IMR-90 (cell line): ENCODE measurements at regions not wholly inside any gene's neighbourhood (a gene's known extent, or its start where the extent isn't known, plus 50 kb on each side); places are given as distances from the start of the nearest gene placed in this dataset.

Experiments used
- ATAC-seq: fragments of 200-7000 bp; cut with Tn5 transposase; 2 replicates; pipeline ENCODE4 v1.9.1; 2020; ENCODE audit warnings: low read depth, mild to moderate bottlenecking, moderate library complexity
- BruUV-seq: library from RNA; stranded (reverse); fragments of 400-500 nt; replicated peaks from 2 replicates; lab custom pipeline; 2021; lab: Mats Ljungman, UMichigan
- CTCF ChIA-PET: fragments of 300-600 bp; formaldehyde crosslinking; extraction: SDS; loops from one replicate; lab custom pipeline; 2021; ENCODE audit warnings: antibody characterized with exemption; lab: Yijun Ruan, JAX
- POLR2A ChIA-PET: fragments of 300-600 bp; sonication (Branson Sonifier 250); formaldehyde crosslinking; loops from one replicate; lab custom pipeline; 2022; ENCODE audit warnings: antibody characterized with exemption; ENCODE audit not compliant: unreplicated experiment; lab: Charles Lee
- DNase-seq: peaks from one replicate; pipeline ENCODE4 v3.0.0; 2013
- H2AFZ ChIP-seq: replicated peaks from 2 replicates; pipeline ENCODE3; 2013; ENCODE audit warnings: low read length, mild to moderate bottlenecking; ENCODE audit not compliant: poor library complexity
- H2AK5ac ChIP-seq: 2 replicates; pipeline ENCODE4 v1.6.1; 2013; ENCODE audit warnings: low read depth, low read length, inconsistent platforms
- H2AK9ac ChIP-seq: replicated peaks from 2 replicates; pipeline ENCODE3; 2013; ENCODE audit warnings: mild to moderate bottlenecking, low read depth, low read length, moderate library complexity; ENCODE audit not compliant: poor library complexity
- H2BK120ac ChIP-seq: 2 replicates; pipeline ENCODE4 v1.6.1; 2013; ENCODE audit warnings: low read depth, low read length, inconsistent platforms
- H2BK15ac ChIP-seq: 3 replicates; pipeline ENCODE4 v1.6.1; 2013; ENCODE audit warnings: low read depth, low read length, inconsistent platforms
- H2BK20ac ChIP-seq: 2 replicates; pipeline ENCODE4 v1.6.1; 2013; ENCODE audit warnings: low read depth, mild to moderate bottlenecking, inconsistent platforms, low read length, moderate library complexity
- H2BK5ac ChIP-seq: 2 replicates; pipeline ENCODE4 v1.6.1; 2013; ENCODE audit warnings: mild to moderate bottlenecking, low read depth, low read length, inconsistent platforms; ENCODE audit not compliant: poor library complexity, severe bottlenecking
- H3K14ac ChIP-seq: replicated peaks from 2 replicates; pipeline ENCODE4 v1.6.1; 2013; ENCODE audit warnings: low read depth, low read length, inconsistent platforms
- H3K18ac ChIP-seq: 2 replicates; pipeline ENCODE4 v1.6.1; 2013; ENCODE audit warnings: low read depth, low read length, control low read depth
- H3K23ac ChIP-seq: 2 replicates; pipeline ENCODE4 v1.6.1; 2013; ENCODE audit warnings: low read depth, low read length, inconsistent platforms
- H3K27ac ChIP-seq: 2 replicates; pipeline ENCODE4 v1.5.1; 2013; ENCODE audit warnings: mild to moderate bottlenecking, control low read depth, low read length; ENCODE audit not compliant: insufficient read depth
- H3K27me3 ChIP-seq: 2 replicates; pipeline ENCODE4 v1.6.1; 2013; ENCODE audit warnings: low read length; ENCODE audit not compliant: control insufficient read depth, insufficient read depth
- H3K36me3 ChIP-seq: 2 replicates; pipeline ENCODE4 v1.6.1; 2013; ENCODE audit warnings: low read length, mixed read lengths; ENCODE audit not compliant: control insufficient read depth, insufficient read depth
- H3K4ac ChIP-seq: 2 replicates; pipeline ENCODE4 v1.6.1; 2013; ENCODE audit warnings: low read depth, low read length, inconsistent platforms
- H3K4me1 ChIP-seq: 2 replicates; pipeline ENCODE4 v1.6.1; 2013; ENCODE audit warnings: low read length, mixed read lengths; ENCODE audit not compliant: control insufficient read depth, insufficient read depth
- H3K4me2 ChIP-seq: 2 replicates; pipeline ENCODE4 v1.6.1; 2013; ENCODE audit warnings: low read depth, mild to moderate bottlenecking, control low read depth, low read length, moderate library complexity
- H3K4me3 ChIP-seq: 2 replicates; pipeline ENCODE4 v1.5.1; 2013; ENCODE audit warnings: low read depth, mild to moderate bottlenecking, control low read depth, low read length, moderate library complexity; ENCODE audit not compliant: insufficient read depth
- H3K56ac ChIP-seq: 2 replicates; pipeline ENCODE4 v1.6.1; 2013; ENCODE audit warnings: low read length, inconsistent platforms; ENCODE audit not compliant: insufficient read depth; ENCODE audit errors: extremely low read depth
- H3K79me1 ChIP-seq, 2 experiments: 2 replicates each; pipeline ENCODE4 v1.6.1; 2013; ENCODE audit warnings: low read length in 2 of 2, inconsistent platforms in 1 of 2, low read depth in 1 of 2
- H3K9ac ChIP-seq: 2 replicates; pipeline ENCODE4 v1.6.1; 2013; ENCODE audit warnings: low read depth, low read length, control low read depth
- H3K9me1 ChIP-seq: 2 replicates; pipeline ENCODE4 v1.6.1; 2013; ENCODE audit warnings: low read length, inconsistent platforms; ENCODE audit not compliant: insufficient read depth
- H3K9me3 ChIP-seq: 2 replicates; pipeline ENCODE4 v1.6.1; 2013; ENCODE audit warnings: low read length; ENCODE audit not compliant: control insufficient read depth, insufficient read depth
- H4K20me1 ChIP-seq: 2 replicates; pipeline ENCODE4 v1.6.1; 2013; ENCODE audit warnings: low read length, inconsistent platforms; ENCODE audit not compliant: insufficient read depth
- H4K5ac ChIP-seq: 2 replicates; pipeline ENCODE4 v1.6.1; 2013; ENCODE audit warnings: mild to moderate bottlenecking, low read depth, low read length, control low read depth
- H4K8ac ChIP-seq, 2 experiments: 2 replicates each; pipeline ENCODE4 v1.6.1; 2013; ENCODE audit warnings: low read depth in 2 of 2, low read length in 2 of 2, control low read depth in 1 of 2, inconsistent platforms in 1 of 2
- H4K91ac ChIP-seq: 2 replicates; pipeline ENCODE4 v1.6.1; 2013; ENCODE audit warnings: low read depth, low read length, inconsistent platforms; ENCODE audit not compliant: insufficient read depth
- CEBPB ChIP-seq: IDR thresholded peaks from 2 replicates; pipeline ENCODE4 v1.6.1; 2012; ENCODE audit warnings: low read depth, low read length, improper control_type of control experiment
- NFE2L2 ChIP-seq: fragments of 150-350 bp; IDR thresholded peaks from 2 replicates; pipeline ENCODE4 v1.6.1; 2016; ENCODE audit warnings: low read depth, mild to moderate bottlenecking, low read length
- WGBS, 2 experiments: methylation state at CpG; one replicate each; pipeline versions ENCODE4 v1.1.5 to v1.1.7; 2013; ENCODE audit warnings: missing lambda C conversion rate in 2 of 2; ENCODE audit not compliant: insufficient read length in 1 of 2; ENCODE audit errors: extremely low coverage in 2 of 2; 5-methylcytosine and 5-hydroxymethylcytosine counted together
- dilution Hi-C: fragments of 300-500 bp; cut with HindIII; formaldehyde crosslinking; loops from one replicate; pipeline ENCODE4 v1.14.3; 2018; ENCODE audit warnings: low sequenced_read_pairs; ENCODE audit not compliant: unreplicated experiment
- in situ Hi-C: fragments of 300-500 bp; cut with MboI; formaldehyde crosslinking; loops from 3 replicates; pipeline ENCODE4 v1.14.3; 2019; ENCODE audit warnings: low sequenced_read_pairs, inconsistent platforms, mixed read lengths
- intact Hi-C: fragments of 100-400 bp; cut with micrococcal nuclease; formaldehyde crosslinking; loops from 2 replicates; pipeline ENCODE4 v1.10.0; 2022

- H3K9me3 ChIP-seq, result peaks cover 20% of the 10 kb centered on the region
- no peaks in the 10 kb centered on the region for H4K20me1 ChIP-seq
- H2AK9ac ChIP-seq, result no peak overlapping the region
- no peaks in the 10 kb centered on the region; the same call in 1 of the 2 replicates for H3K27me3 ChIP-seq
- no peak overlapping the region for H2BK15ac ChIP-seq
- H3K27ac ChIP-seq, result no peak overlapping the region
- peak; percentile 57; the same call in 1 of the 2 replicates for TF ChIP-seq CEBPB
- TF ChIP-seq NFE2L2, result no peak
- H3K14ac ChIP-seq, result no peak overlapping the region
- no peak overlapping the region for H4K8ac ChIP-seq
- no peak overlapping the region for H4K5ac ChIP-seq
- no peak overlapping the region for H2AFZ ChIP-seq
- no peak overlapping the region for H3K4me3 ChIP-seq
- H3K23ac ChIP-seq, result no peak overlapping the region
- H2BK5ac ChIP-seq, result no peak overlapping the region
- no peak overlapping the region for H3K56ac ChIP-seq
- no peaks in the 10 kb centered on the region for H3K36me3 ChIP-seq
- H4K91ac ChIP-seq, result no peak overlapping the region
- BruUV-seq, result no TSS peak
- dilution Hi-C loops (no loop called here), in situ Hi-C loops (no loop called here), intact Hi-C loops (no loop called here)
- no peak overlapping the region for H2BK120ac ChIP-seq
- no peak for ATAC-seq
- no peaks in the 10 kb centered on the region for H3K9me1 ChIP-seq
- H3K9ac ChIP-seq, result no peak overlapping the region
- CTCF ChIA-PET, result no interaction called here
- no peak for DNase-seq
- no peak overlapping the region for H3K4me2 ChIP-seq
- H2AK5ac ChIP-seq, result no peak overlapping the region
- H2BK20ac ChIP-seq, result no peak overlapping the region
- H3K79me1 ChIP-seq, result no peaks in the 10 kb centered on the region
- POLR2A ChIA-PET, result no interaction called here
- no peak overlapping the region for H3K4ac ChIP-seq
- no peaks in the 10 kb centered on the region; the same call in 1 of the 2 replicates for H3K4me1 ChIP-seq
- no CpG with 5 or more reads among the region's 5 CpGs for WGBS, 2 experiments
- H3K18ac ChIP-seq, result no peak overlapping the region
These were observed 130.4 kb downstream of the ESM1 start for GRCh38 chr5:54854883-54855581.
